DND-41 (cell line): ENCODE measurements at regions not wholly inside any gene's neighbourhood (a gene's known extent, or its start where the extent isn't known, plus 50 kb on each side); places are given as distances from the start of the nearest gene placed in this dataset.

Experiments
- ATAC-seq: fragments of 200-7000 bp; cut with Tn5 transposase; 3 replicates; pipeline ENCODE4 v1.9.1; 2021; ENCODE audit warnings: low read depth; ENCODE audit not compliant: insufficient read depth
- DNase-seq: peaks from one replicate; pipeline ENCODE4 v3.0.0-alpha.2; 2020
- H2AFZ ChIP-seq: 2 replicates; pipeline ENCODE4 v1.6.0; 2012; ENCODE audit warnings: low read depth, low read length
- H3K27ac ChIP-seq: 2 replicates; pipeline ENCODE4 v1.5.1; 2012; ENCODE audit warnings: low read length, inconsistent platforms
- H3K27me3 ChIP-seq: fragments of 200-600 bp; sonication (generic); 2 replicates; pipeline ENCODE4 v1.6.0; 2012; ENCODE audit warnings: low read length, mild to moderate bottlenecking, inconsistent platforms; ENCODE audit not compliant: insufficient read depth, poor library complexity
- H3K36me3 ChIP-seq: 2 replicates; pipeline ENCODE4 v1.5.1; 2012; ENCODE audit warnings: low read length, inconsistent platforms; ENCODE audit not compliant: insufficient read depth
- H3K4me1 ChIP-seq: 2 replicates; pipeline ENCODE4 v1.5.1; 2012; ENCODE audit warnings: mild to moderate bottlenecking, low read length; ENCODE audit not compliant: insufficient read depth
- H3K4me2 ChIP-seq: 2 replicates; pipeline ENCODE4 v1.6.0; 2012; ENCODE audit warnings: mild to moderate bottlenecking, moderate library complexity, low read length, inconsistent platforms; ENCODE audit not compliant: insufficient read depth
- H3K4me3 ChIP-seq, 2 experiments: fragments of 200-600 bp in 1 of 2; shearing (Covaris generic) in 1 of 2; 2 replicates each; pipeline ENCODE4 v1.5.1; 2012 to 2016; ENCODE audit warnings: inconsistent platforms in 2 of 2, low read length in 2 of 2, mild to moderate bottlenecking in 2 of 2, low read depth in 1 of 2, moderate library complexity in 1 of 2
- H3K79me2 ChIP-seq: 2 replicates; pipeline ENCODE4 v1.6.0; 2012; ENCODE audit warnings: low read length, inconsistent platforms; ENCODE audit not compliant: insufficient read depth
- H3K9ac ChIP-seq: 2 replicates; pipeline ENCODE4 v1.6.0; 2012; ENCODE audit warnings: low read depth, mild to moderate bottlenecking, inconsistent platforms, low read length, moderate library complexity
- H3K9me3 ChIP-seq: 2 replicates; pipeline ENCODE4 v1.5.1; 2012; ENCODE audit warnings: low read length, moderate library complexity, mild to moderate bottlenecking, inconsistent platforms; ENCODE audit not compliant: insufficient read depth, severe bottlenecking
- H4K20me1 ChIP-seq: 2 replicates; pipeline ENCODE4 v1.6.0; 2012; ENCODE audit warnings: low read length; ENCODE audit not compliant: insufficient read depth
- EZH2 ChIP-seq: IDR thresholded peaks from 3 replicates; pipeline ENCODE4 v1.6.1; 2012; ENCODE audit warnings: borderline replicate concordance, low read depth, mild to moderate bottlenecking, moderate library complexity, low read length, inconsistent platforms; ENCODE audit not compliant: severe bottlenecking
- TF ChIP-seq, protein P1 (sequence below): IDR thresholded peaks from 2 replicates; pipeline ENCODE4 v1.5.1; 2012; ENCODE audit warnings: borderline replicate concordance, low read length, moderate library complexity, mild to moderate bottlenecking; ENCODE audit not compliant: poor library complexity, severe bottlenecking; ENCODE audit errors: extremely low read depth

DNA sequence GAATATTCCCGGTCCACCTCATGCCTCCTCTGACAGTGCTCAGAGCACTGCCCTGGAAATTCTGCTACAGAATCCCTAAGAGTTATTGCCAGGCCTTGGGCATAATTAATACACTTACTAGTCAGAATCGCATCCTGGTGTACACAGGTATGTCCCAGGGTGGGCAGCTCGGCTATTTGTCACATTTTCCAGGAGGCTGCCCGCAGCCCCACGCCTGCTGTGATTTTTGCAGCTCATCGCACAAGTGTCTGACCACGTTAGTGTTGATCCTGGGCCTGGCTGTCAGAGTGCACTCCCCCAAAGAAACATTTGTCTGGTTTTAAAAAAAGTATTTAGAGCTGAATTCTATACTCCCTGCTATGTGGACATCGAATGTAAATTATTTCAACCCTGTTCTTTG, 105.4 kb downstream of the CD83 start:
- ATAC-seq (no peak), DNase-seq (no peak)
- Histone ChIP-seq H4K20me1 (no peaks in the 10 kb centered on the region), H3K9me3 (no peaks in the 10 kb centered on the region), H3K27me3 (no peaks in the 10 kb centered on the region), H3K27ac (no peak overlapping the region), H3K36me3 (no peaks in the 10 kb centered on the region), H3K4me2 (no peak overlapping the region), H3K4me1 (peaks cover 36% of the 10 kb centered on the region), H2AFZ (no peak overlapping the region), H3K4me3 (no peak overlapping the region), H3K9ac (no peak overlapping the region), H3K79me2 (no peaks in the 10 kb centered on the region)
- no peak for TF ChIP-seq EZH2
- TF ChIP-seq, protein P1, sequence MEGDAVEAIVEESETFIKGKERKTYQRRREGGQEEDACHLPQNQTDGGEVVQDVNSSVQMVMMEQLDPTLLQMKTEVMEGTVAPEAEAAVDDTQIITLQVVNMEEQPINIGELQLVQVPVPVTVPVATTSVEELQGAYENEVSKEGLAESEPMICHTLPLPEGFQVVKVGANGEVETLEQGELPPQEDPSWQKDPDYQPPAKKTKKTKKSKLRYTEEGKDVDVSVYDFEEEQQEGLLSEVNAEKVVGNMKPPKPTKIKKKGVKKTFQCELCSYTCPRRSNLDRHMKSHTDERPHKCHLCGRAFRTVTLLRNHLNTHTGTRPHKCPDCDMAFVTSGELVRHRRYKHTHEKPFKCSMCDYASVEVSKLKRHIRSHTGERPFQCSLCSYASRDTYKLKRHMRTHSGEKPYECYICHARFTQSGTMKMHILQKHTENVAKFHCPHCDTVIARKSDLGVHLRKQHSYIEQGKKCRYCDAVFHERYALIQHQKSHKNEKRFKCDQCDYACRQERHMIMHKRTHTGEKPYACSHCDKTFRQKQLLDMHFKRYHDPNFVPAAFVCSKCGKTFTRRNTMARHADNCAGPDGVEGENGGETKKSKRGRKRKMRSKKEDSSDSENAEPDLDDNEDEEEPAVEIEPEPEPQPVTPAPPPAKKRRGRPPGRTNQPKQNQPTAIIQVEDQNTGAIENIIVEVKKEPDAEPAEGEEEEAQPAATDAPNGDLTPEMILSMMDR = no peak

DNA sequence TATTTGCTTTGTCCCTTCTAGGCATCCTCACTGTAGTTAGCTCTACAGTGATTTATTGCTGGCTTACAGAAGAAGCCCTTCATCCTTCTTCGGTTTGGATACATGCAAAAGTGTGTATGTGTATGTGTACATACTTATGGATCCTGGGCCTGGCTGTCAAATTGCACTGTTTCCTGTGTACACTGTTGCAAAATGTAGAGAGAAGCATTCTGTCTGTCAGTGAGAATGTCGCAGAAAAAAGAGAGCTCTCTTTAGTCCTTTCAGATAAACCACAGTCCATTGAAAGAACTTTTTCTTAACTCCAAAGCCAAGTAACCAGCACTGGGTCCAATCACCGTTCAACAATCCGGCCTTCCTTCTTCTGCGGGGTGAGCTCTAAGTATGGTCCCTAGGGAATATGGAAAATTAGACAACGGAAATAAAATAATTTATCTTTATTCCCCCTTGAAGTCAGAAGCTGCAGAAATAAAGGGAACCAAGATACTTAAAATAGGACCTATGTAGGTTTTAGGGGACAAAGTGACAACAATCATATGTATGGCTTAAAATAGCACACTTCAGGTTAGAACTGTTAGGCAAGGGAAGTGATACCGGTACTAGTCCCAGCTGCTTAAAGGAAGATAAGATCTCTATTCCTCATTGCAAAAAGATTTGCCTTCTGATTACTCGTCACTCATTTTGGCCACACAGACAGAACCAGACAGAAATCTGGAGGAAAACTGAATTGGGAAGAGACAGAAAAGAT, 107.0 kb downstream of the CD83 start:
- no peaks in the 10 kb centered on the region for H3K79me2 ChIP-seq
- no peaks in the 10 kb centered on the region for H4K20me1 ChIP-seq
- no peak for DNase-seq
- no peak overlapping the region for H3K4me2 ChIP-seq
- H3K4me3 ChIP-seq = no peak overlapping the region
- no peaks in the 10 kb centered on the region for H3K27me3 ChIP-seq
- H3K27ac ChIP-seq = peak overlapping the region; percentile 61
- no peaks in the 10 kb centered on the region for H3K9me3 ChIP-seq
- no peak overlapping the region; the same call in 1 of the 2 replicates for H3K9ac ChIP-seq
- peak; percentile 53 for ATAC-seq
- H2AFZ ChIP-seq = no peak overlapping the region
- TF ChIP-seq, protein P1 = no peak
- no peak for TF ChIP-seq EZH2
- H3K36me3 ChIP-seq = no peaks in the 10 kb centered on the region
- peaks cover 41% of the 10 kb centered on the region for H3K4me1 ChIP-seq

DNA sequence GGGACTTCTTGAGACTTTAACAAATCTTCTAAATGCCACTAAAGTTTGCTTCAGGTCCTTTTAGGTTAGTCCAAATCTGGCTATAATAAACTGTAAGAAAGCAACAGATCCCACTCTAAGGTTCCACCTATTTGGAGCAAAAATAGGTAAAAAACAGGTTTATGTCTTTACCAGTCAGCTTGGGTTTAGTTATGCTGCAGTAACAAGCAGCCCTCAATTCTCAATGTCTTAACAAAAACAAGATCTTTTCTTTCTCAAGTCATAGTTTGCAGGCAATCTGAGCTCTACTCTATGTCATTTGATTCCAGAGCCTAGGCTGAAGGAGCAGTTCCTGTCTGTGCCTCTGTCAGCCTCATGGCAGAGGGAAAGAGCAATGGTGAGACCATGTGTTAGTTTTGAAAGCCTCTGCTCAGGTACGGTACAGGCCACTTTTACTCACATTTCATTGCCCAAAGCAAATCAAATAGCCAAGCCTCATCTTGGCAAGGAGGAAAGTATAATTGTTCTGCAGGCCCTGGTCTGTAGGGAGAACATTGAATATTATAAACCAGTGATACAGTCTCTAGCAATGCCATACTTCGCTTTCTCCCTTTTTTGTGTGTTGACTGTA, 108.6 kb downstream of the CD83 start:
- H3K4me3 ChIP-seq = no peak overlapping the region
- no peak for TF ChIP-seq EZH2
- TF ChIP-seq, protein P1 = no peak
- H3K9ac ChIP-seq = no peak overlapping the region
- no peaks in the 10 kb centered on the region for H3K79me2 ChIP-seq
- no peak overlapping the region for H2AFZ ChIP-seq
- no peaks in the 10 kb centered on the region for H4K20me1 ChIP-seq
- no peaks in the 10 kb centered on the region for H3K27me3 ChIP-seq
- no peak for DNase-seq
- ATAC-seq = no peak
- H3K27ac ChIP-seq = no peak overlapping the region
- no peak overlapping the region for H3K4me2 ChIP-seq
- H3K9me3 ChIP-seq = no peaks in the 10 kb centered on the region
- H3K4me1 ChIP-seq = peaks cover 41% of the 10 kb centered on the region
- no peaks in the 10 kb centered on the region for H3K36me3 ChIP-seq
